ENCODE measurements at regions not wholly inside any gene's neighbourhood (a gene's known extent, or its start where the extent isn't known, plus 50 kb on each side); places are given as distances from the start of the nearest gene placed in this dataset.

DNA sequence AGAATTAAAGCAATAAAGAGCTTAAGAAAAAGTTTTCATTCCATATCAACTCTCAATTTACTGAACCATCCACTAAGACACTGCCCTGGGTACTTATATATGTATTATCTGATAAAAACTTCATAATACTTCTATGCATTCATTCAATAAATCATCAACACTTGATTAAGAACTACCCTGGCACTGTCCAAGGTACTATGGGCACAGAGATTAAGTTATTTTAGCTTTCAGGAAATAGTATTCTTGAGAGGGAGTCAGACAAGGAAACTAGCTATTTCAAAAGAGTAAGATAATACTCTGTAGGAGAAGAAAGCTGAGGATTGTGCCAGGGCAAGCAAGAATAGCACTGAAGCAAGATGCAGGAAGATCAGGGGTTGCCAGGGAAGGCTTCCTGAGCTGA lies 640.8 kb downstream of the FAM181B start:
- Histone ChIP-seq H3K4me3 (replicated peaks; ENCODE audit: low read depth, low read length) (no peak overlapping the region), H3K36me3 (ENCODE audit: control insufficient read depth, insufficient read depth, low read length) (no peaks in the 10 kb centered on the region), H3K27me3 (replicated peaks; ENCODE audit: control insufficient read depth, insufficient read depth, low read length) (no peaks in the 10 kb centered on the region)
- no peak for DNase-seq (ENCODE audit: extremely low read depth, insufficient read length)
- TF ChIP-seq, protein P1, sequence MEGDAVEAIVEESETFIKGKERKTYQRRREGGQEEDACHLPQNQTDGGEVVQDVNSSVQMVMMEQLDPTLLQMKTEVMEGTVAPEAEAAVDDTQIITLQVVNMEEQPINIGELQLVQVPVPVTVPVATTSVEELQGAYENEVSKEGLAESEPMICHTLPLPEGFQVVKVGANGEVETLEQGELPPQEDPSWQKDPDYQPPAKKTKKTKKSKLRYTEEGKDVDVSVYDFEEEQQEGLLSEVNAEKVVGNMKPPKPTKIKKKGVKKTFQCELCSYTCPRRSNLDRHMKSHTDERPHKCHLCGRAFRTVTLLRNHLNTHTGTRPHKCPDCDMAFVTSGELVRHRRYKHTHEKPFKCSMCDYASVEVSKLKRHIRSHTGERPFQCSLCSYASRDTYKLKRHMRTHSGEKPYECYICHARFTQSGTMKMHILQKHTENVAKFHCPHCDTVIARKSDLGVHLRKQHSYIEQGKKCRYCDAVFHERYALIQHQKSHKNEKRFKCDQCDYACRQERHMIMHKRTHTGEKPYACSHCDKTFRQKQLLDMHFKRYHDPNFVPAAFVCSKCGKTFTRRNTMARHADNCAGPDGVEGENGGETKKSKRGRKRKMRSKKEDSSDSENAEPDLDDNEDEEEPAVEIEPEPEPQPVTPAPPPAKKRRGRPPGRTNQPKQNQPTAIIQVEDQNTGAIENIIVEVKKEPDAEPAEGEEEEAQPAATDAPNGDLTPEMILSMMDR (IDR thresholded peaks at IDR 0.05; ENCODE audit: insufficient read depth, low read length, poor library complexity, severe bottlenecking), result no peak

- TF ChIP-seq, protein P1 (IDR thresholded peaks at IDR 0.05; ENCODE audit: insufficient read depth, low read length, poor library complexity, severe bottlenecking), result no peak
- Histone ChIP-seq H3K4me3 (replicated peaks; ENCODE audit: low read depth, low read length) (no peak overlapping the region), H3K36me3 (ENCODE audit: control insufficient read depth, insufficient read depth, low read length) (no peaks in the 10 kb centered on the region), H3K27me3 (replicated peaks; ENCODE audit: control insufficient read depth, insufficient read depth, low read length) (no peaks in the 10 kb centered on the region)
- no peak for DNase-seq (ENCODE audit: extremely low read depth, insufficient read length)
Measured at GRCh38 chr11:82089426-82089825, 644.2 kb downstream of the FAM181B start.

DNA sequence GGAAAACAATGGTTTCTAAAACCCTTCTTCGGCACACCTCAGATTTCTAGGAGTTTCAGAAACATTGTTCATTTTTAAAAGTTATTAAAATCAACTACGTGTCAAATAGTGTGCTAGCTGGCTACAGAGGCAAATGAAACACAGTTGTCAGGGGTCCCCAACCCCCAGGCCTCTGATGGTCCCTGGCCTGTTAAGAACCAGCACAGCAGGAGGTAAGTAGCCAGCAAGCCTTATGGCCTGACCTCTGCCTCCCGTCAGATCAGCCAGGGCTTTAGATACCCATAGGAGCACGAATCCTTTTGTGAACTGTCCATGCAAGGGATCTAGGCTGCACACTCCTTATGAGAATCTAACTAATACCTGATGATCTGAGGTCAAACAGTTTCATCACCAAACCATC lies 648.2 kb downstream of the FAM181B start:
- no peaks in the 10 kb centered on the region for H3K36me3 ChIP-seq (ENCODE audit: control insufficient read depth, insufficient read depth, low read length)

DNA sequence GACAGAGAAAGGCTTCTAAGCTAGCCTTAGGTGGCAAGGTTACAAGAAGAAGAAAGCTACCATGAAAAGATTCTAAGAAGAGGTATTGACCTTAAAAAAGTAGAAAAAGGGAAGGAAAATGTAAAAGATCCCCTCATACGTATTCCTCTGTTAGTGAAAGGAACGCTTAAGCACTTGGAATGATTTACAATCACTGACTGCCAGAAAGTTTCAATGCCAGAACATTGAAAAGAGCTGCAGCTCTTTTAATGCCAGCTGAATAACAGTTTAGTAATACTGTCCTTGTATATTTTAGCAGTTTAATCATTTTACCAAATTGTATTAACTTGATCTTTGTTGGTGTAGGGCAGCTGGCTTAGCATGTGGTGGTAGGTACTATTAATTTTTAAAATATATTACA lies 650.7 kb downstream of the FAM181B start:
- TF ChIP-seq, protein P1 (IDR thresholded peaks at IDR 0.05; ENCODE audit: insufficient read depth, low read length, poor library complexity, severe bottlenecking), result no peak
- no peaks in the 10 kb centered on the region for H3K27me3 ChIP-seq (replicated peaks; ENCODE audit: control insufficient read depth, insufficient read depth, low read length)
- no peak overlapping the region for H3K4me3 ChIP-seq (replicated peaks; ENCODE audit: low read depth, low read length)
- no peak for DNase-seq (ENCODE audit: extremely low read depth, insufficient read length)
- H3K36me3 ChIP-seq (ENCODE audit: control insufficient read depth, insufficient read depth, low read length), result no peaks in the 10 kb centered on the region

More for the DNA sequence above, 648.2 kb downstream of the FAM181B start:
- Histone ChIP-seq H3K27me3 (replicated peaks; ENCODE audit: control insufficient read depth, insufficient read depth, low read length) (no peaks in the 10 kb centered on the region), H3K4me3 (replicated peaks; ENCODE audit: low read depth, low read length) (no peak overlapping the region)
- DNase-seq (ENCODE audit: extremely low read depth, insufficient read length), result no peak
- TF ChIP-seq, protein P1 (IDR thresholded peaks at IDR 0.05; ENCODE audit: insufficient read depth, low read length, poor library complexity, severe bottlenecking), result no peak

- no peaks in the 10 kb centered on the region for H3K36me3 ChIP-seq (ENCODE audit: control insufficient read depth, insufficient read depth, low read length)
- H3K4me3 ChIP-seq (replicated peaks; ENCODE audit: low read depth, low read length), result no peak overlapping the region
- no peak for DNase-seq (ENCODE audit: extremely low read depth, insufficient read length)
- TF ChIP-seq, protein P1 (IDR thresholded peaks at IDR 0.05; ENCODE audit: insufficient read depth, low read length, poor library complexity, severe bottlenecking), result no peak
- no peaks in the 10 kb centered on the region for H3K27me3 ChIP-seq (replicated peaks; ENCODE audit: control insufficient read depth, insufficient read depth, low read length)
Measured at GRCh38 chr11:82080160-82080559, 653.5 kb downstream of the FAM181B start.

DNA sequence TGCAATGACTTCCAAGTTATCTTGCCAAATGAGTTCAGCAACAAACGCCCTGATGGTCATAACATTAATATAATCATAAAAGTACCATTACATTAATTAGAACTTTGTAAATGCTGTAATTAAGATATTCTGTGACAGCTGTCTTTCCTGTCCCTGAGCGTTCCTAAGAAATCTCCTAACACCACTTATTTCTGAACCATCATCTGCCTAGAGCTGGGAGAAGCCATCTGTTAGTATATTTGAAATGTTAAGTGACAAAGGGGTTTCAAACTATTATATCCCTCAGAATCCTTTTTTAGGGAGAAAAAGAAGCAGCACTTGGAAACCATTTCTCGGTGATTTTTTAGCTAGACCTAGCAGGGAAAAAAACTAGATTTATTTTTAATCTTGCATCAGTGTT lies 657.5 kb downstream of the FAM181B start:
- H3K27me3 ChIP-seq (replicated peaks; ENCODE audit: control insufficient read depth, insufficient read depth, low read length), result no peaks in the 10 kb centered on the region
- no peak overlapping the region for H3K4me3 ChIP-seq (replicated peaks; ENCODE audit: low read depth, low read length)
- DNase-seq (ENCODE audit: extremely low read depth, insufficient read length), result no peak
- H3K36me3 ChIP-seq (ENCODE audit: control insufficient read depth, insufficient read depth, low read length), result no peaks in the 10 kb centered on the region
- TF ChIP-seq, protein P1 (IDR thresholded peaks at IDR 0.05; ENCODE audit: insufficient read depth, low read length, poor library complexity, severe bottlenecking), result no peak

All from GM06990 (cell line).